Fibroblast of lung (primary cell): ENCODE measurements at regions not wholly inside any gene's neighbourhood (a gene's known extent, or its start where the extent isn't known, plus 50 kb on each side); places are given as distances from the start of the nearest gene placed in this dataset.

Source experiments
- DNase-seq, 2 donors: peaks; one replicate each; pipeline versions ENCODE4 v3.0.0 to v3.0.0-alpha.2; 2010; ENCODE audit warnings: low read depth in 2 of 2
- H2AFZ ChIP-seq: 2 replicates; pipeline ENCODE4 v1.5.1; 2012; ENCODE audit warnings: low read length, control low read depth, inconsistent platforms
- H3K27ac ChIP-seq: 2 replicates; pipeline ENCODE4 v1.5.1; 2011; ENCODE audit warnings: low read length, control low read depth; ENCODE audit not compliant: insufficient read depth
- H3K27me3 ChIP-seq: 2 replicates; pipeline ENCODE4 v1.5.1; 2011; ENCODE audit warnings: mild to moderate bottlenecking, low read length; ENCODE audit not compliant: control insufficient read depth, insufficient read depth
- H3K36me3 ChIP-seq: 2 replicates; pipeline ENCODE4 v1.5.1; 2011; ENCODE audit warnings: low read length; ENCODE audit not compliant: control insufficient read depth, insufficient read depth
- H3K4me1 ChIP-seq: 2 replicates; pipeline ENCODE4 v1.5.1; 2011; ENCODE audit warnings: low read length; ENCODE audit not compliant: control insufficient read depth, insufficient read depth; ENCODE audit errors: extremely low read depth
- H3K4me2 ChIP-seq: 2 replicates; pipeline ENCODE4 v1.5.1; 2011; ENCODE audit warnings: low read length, control low read depth; ENCODE audit not compliant: insufficient read depth; ENCODE audit errors: extremely low read depth
- H3K4me3 ChIP-seq, 4 experiments: fragments of 200-600 bp in 1 of 4; sonication (generic) in 1 of 4; replicated peaks in 1 of 4; 2 replicates each; pipeline ENCODE4 v1.5.1; 2011 to 2016; ENCODE audit warnings: low read length in 4 of 4, low read depth in 3 of 4, mild to moderate bottlenecking in 3 of 4, control low read depth in 2 of 4, inconsistent platforms in 1 of 4, mixed read lengths in 1 of 4; ENCODE audit not compliant: insufficient read depth in 1 of 4; ENCODE audit errors: control extremely low read depth in 1 of 4
- H3K79me2 ChIP-seq: 2 replicates; pipeline ENCODE4 v1.5.1; 2012; ENCODE audit warnings: mild to moderate bottlenecking, low read length, inconsistent platforms; ENCODE audit not compliant: control insufficient read depth, insufficient read depth
- H3K9ac ChIP-seq: 2 replicates; pipeline ENCODE4 v1.5.1; 2011; ENCODE audit warnings: mild to moderate bottlenecking, low read length, control low read depth; ENCODE audit not compliant: insufficient read depth
- H3K9me3 ChIP-seq: 2 replicates; pipeline ENCODE4 v1.5.1; 2012; ENCODE audit warnings: low read depth, low read length; ENCODE audit not compliant: control insufficient read depth, insufficient read depth
- H4K20me1 ChIP-seq: 2 replicates; pipeline ENCODE4 v1.5.1; 2011; ENCODE audit warnings: low read length; ENCODE audit not compliant: control insufficient read depth, insufficient read depth; ENCODE audit errors: extremely low read depth
- CTCF ChIP-seq, 2 donors: IDR thresholded peaks in 1 of 2; conservative IDR thresholded peaks in 1 of 2; 1 replicate in 1 of 2; 2 replicates in 1 of 2; pipeline ENCODE4 v1.5.1; 2011 to 2012; ENCODE audit warnings: low read length in 2 of 2, control low read depth in 1 of 2, inconsistent platforms in 1 of 2, low read depth in 1 of 2, mild to moderate bottlenecking in 1 of 2
- EZH2 ChIP-seq: IDR thresholded peaks from 2 replicates; pipeline ENCODE4 v1.5.1; 2012; ENCODE audit warnings: low read length, control low read depth, mild to moderate bottlenecking; ENCODE audit errors: missing control alignments

DNA sequence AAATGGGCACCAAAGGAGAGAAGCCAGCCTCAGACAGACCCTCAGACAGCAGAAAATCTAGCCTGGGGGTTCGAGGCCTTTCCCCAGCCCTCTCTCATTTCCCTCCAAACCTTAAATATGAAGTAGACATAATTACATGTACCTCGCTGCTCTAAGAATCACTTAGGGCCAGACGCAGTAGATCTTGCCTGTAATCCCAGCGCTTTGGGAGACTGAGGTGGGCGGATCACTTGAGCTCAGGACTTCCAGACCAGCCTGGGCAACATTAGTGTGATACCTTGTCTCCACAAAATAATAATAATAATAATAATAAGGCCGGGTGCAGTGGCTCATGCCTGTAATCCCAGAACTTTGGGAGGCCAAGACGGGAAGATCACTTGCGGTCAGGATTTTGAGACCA, 52.1 kb upstream of the WNT7B start:
- H4K20me1 ChIP-seq = no peaks in the 10 kb centered on the region
- H3K36me3 ChIP-seq = no peaks in the 10 kb centered on the region
- peaks cover 9% of the 10 kb centered on the region for H3K27me3 ChIP-seq
- no peaks in the 10 kb centered on the region for H3K79me2 ChIP-seq
- no peak overlapping the region for H3K9ac ChIP-seq
- H2AFZ ChIP-seq = no peak overlapping the region
- no peak for DNase-seq
- no peaks in the 10 kb centered on the region for H3K9me3 ChIP-seq
- TF ChIP-seq CTCF (conservative IDR thresholded peaks at IDR 0.05 in 1 of 2, IDR thresholded peaks at IDR 0.05 in 1 of 2; ENCODE audit: low read depth in 1 of 2, low read length in 2 of 2) (no peak), EZH2 (no peak)
- no peak overlapping the region for H3K27ac ChIP-seq
- H3K4me3 ChIP-seq = no peak overlapping the region
- H3K4me2 ChIP-seq = no peak overlapping the region
- H3K4me1 ChIP-seq = peaks cover 2% of the 10 kb centered on the region

DNA sequence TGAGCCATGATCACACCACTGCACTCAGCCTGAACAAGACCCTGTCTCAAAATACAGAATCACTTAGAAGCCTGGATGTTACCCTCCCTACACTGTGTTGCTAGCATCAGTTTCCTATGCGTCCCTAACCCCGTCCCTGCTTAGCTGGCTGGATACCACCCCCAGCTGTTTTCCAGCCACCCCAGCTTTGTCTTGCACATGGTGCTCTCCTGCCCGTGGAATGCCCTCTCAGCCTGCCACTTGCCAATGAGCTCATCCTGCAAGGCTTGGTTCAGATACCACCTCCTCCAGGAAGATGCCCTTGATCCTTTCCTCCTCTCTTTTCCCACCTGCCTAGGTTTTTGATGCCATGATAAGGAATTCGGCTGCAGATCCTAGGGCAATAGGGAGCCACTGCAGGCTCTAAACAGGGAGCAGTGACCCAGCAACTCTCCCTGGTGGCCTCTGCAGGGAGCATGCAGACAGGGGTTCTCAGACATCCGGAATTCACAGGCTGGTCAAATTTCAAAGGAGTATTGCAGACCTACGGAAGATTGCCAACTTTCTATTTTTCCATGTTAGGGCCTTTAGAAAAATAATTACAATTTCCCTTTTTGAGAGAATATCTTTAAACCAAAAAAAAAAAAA, 52.7 kb upstream of the WNT7B start:
- H3K9me3 ChIP-seq = no peaks in the 10 kb centered on the region
- H3K27me3 ChIP-seq = peaks cover 9% of the 10 kb centered on the region
- TF ChIP-seq CTCF (conservative IDR thresholded peaks at IDR 0.05 in 1 of 2, IDR thresholded peaks at IDR 0.05 in 1 of 2; ENCODE audit: low read depth in 1 of 2, low read length in 2 of 2) = no peak
- no peak for TF ChIP-seq EZH2
- H3K36me3 ChIP-seq = no peaks in the 10 kb centered on the region
- H3K4me3 ChIP-seq = no peak overlapping the region
- H3K4me1 ChIP-seq = peaks cover 2% of the 10 kb centered on the region
- H3K9ac ChIP-seq = no peak overlapping the region
- no peak overlapping the region for H3K4me2 ChIP-seq
- no peak for DNase-seq
- no peak overlapping the region for H3K27ac ChIP-seq
- H2AFZ ChIP-seq = no peak overlapping the region
- H3K79me2 ChIP-seq = no peaks in the 10 kb centered on the region
- H4K20me1 ChIP-seq = no peaks in the 10 kb centered on the region

- no peak for DNase-seq
- no peak overlapping the region for H3K4me2 ChIP-seq
- peaks cover 6% of the 10 kb centered on the region for H3K27me3 ChIP-seq
- H3K27ac ChIP-seq = no peak overlapping the region
- no peak overlapping the region for H2AFZ ChIP-seq
- no peak overlapping the region for H3K4me3 ChIP-seq
- H3K9ac ChIP-seq = no peak overlapping the region
- H3K9me3 ChIP-seq = no peaks in the 10 kb centered on the region
- H3K79me2 ChIP-seq = no peaks in the 10 kb centered on the region
- TF ChIP-seq CTCF (conservative IDR thresholded peaks at IDR 0.05 in 1 of 2, IDR thresholded peaks at IDR 0.05 in 1 of 2; ENCODE audit: low read depth in 1 of 2, low read length in 2 of 2) = no peak
- no peak for TF ChIP-seq EZH2
- H3K36me3 ChIP-seq = no peaks in the 10 kb centered on the region
- H4K20me1 ChIP-seq = no peaks in the 10 kb centered on the region
- H3K4me1 ChIP-seq = peaks cover 4% of the 10 kb centered on the region
These were observed 53.4 kb upstream of the WNT7B start for GRCh38 chr22:46030231-46030880.
